Breast epithelium (tissue), 3 donors: ENCODE measurements at regions not wholly inside any gene's neighbourhood (a gene's known extent, or its start where the extent isn't known, plus 50 kb on each side); places are given as distances from the start of the nearest gene placed in this dataset.

Experiments
- CTCF ChIP-seq, 3 donors: fragments of 450-650 bp; IDR thresholded peaks; one replicate each; pipeline ENCODE4 v1.5.1; 2016 to 2017; ENCODE audit warnings: antibody characterized with exemption in 3 of 3, mild to moderate bottlenecking in 3 of 3, moderate library complexity in 3 of 3
- POLR2A ChIP-seq: fragments of 450-650 bp; IDR thresholded peaks from one replicate; pipeline ENCODE4 v1.6.1; 2016; ENCODE audit warnings: antibody characterized with exemption, mild to moderate bottlenecking, moderate library complexity
- POLR2AphosphoS5 ChIP-seq, 3 donors: sonication (generic); formaldehyde crosslinking; IDR thresholded peaks; one replicate each; pipeline ENCODE4 v1.6.1; 2017; ENCODE audit warnings: antibody characterized with exemption in 3 of 3

GRCh38 chr12:92312463-92312964 lies 166.9 kb upstream of the BTG1 start:
- TF ChIP-seq POLR2A (no peak), CTCF (IDR thresholded peaks at IDR 0.05) (no peak), POLR2AphosphoS5 (IDR thresholded peaks at IDR 0.05) (no peak)
